Loucy (cell line): ENCODE measurements at regions not wholly inside any gene's neighbourhood (a gene's known extent, or its start where the extent isn't known, plus 50 kb on each side); places are given as distances from the start of the nearest gene placed in this dataset.

Source experiments
- H2AFZ ChIP-seq: fragments of 200-600 bp; sonication (generic); 2 replicates; pipeline ENCODE4 v1.6.0; 2016; ENCODE audit warnings: antibody characterized with exemption, mild to moderate bottlenecking, low read length, moderate library complexity
- H3F3A ChIP-seq: fragments of 200-600 bp; 2 replicates; pipeline ENCODE4 v1.6.0; 2016; ENCODE audit warnings: antibody characterized with exemption, low read depth, mild to moderate bottlenecking
- H3K27me3 ChIP-seq: fragments of 200-600 bp; sonication (generic); 2 replicates; pipeline ENCODE4 v1.6.1; 2014; ENCODE audit warnings: low read length, mild to moderate bottlenecking; ENCODE audit not compliant: insufficient read depth, poor library complexity, severe bottlenecking
- H3K36me3 ChIP-seq: fragments of 200-600 bp; sonication (generic); 2 replicates; pipeline ENCODE4 v1.6.1; 2016; ENCODE audit warnings: low read length; ENCODE audit not compliant: insufficient read depth
- H3K4me1 ChIP-seq: fragments of 200-600 bp; sonication (generic); 2 replicates; pipeline ENCODE4 v1.5.1; 2014; ENCODE audit warnings: low read length, mild to moderate bottlenecking; ENCODE audit not compliant: insufficient read depth, poor library complexity, severe bottlenecking
- H3K4me2 ChIP-seq: fragments of 200-600 bp; sonication (generic); 2 replicates; pipeline ENCODE4 v1.6.0; 2014; ENCODE audit warnings: antibody characterized with exemption, low read length, low read depth, mild to moderate bottlenecking; ENCODE audit not compliant: poor library complexity, severe bottlenecking
- H3K4me3 ChIP-seq: fragments of 200-600 bp; sonication (generic); 2 replicates; pipeline ENCODE4 v1.5.1; 2014; ENCODE audit warnings: low read length, mild to moderate bottlenecking, mixed read lengths; ENCODE audit not compliant: poor library complexity, severe bottlenecking
- H3K79me2 ChIP-seq: fragments of 200-600 bp; sonication (generic); 2 replicates; pipeline ENCODE4 v1.6.1; 2014; ENCODE audit warnings: low read length; ENCODE audit not compliant: insufficient read depth
- H3K9ac ChIP-seq: fragments of 200-600 bp; sonication (generic); 2 replicates; pipeline ENCODE4 v1.6.0; 2014; ENCODE audit warnings: mild to moderate bottlenecking, low read depth, low read length, moderate library complexity; ENCODE audit not compliant: poor library complexity, severe bottlenecking
- H3K9me2 ChIP-seq: fragments of 200-600 bp; sonication (generic); replicated peaks from 2 replicates; pipeline ENCODE4 v1.6.1; 2016; ENCODE audit warnings: low read depth, low read length, mixed read lengths
- H3K9me3 ChIP-seq: fragments of 200-600 bp; sonication (generic); 2 replicates; pipeline ENCODE4 v1.6.1; 2014; ENCODE audit warnings: mild to moderate bottlenecking, antibody characterized with exemption, low read length, low read depth; ENCODE audit not compliant: insufficient read depth
- H4K20me1 ChIP-seq: fragments of 200-600 bp; sonication (generic); 2 replicates; pipeline ENCODE4 v1.6.0; 2014; ENCODE audit warnings: antibody characterized with exemption, low read length, mild to moderate bottlenecking; ENCODE audit not compliant: insufficient read depth, poor library complexity, severe bottlenecking
- CTCF ChIP-seq: fragments of 200-600 bp; sonication (generic); conservative IDR thresholded peaks from 2 replicates; pipeline ENCODE4 v1.5.1; 2014; ENCODE audit warnings: mild to moderate bottlenecking, antibody characterized with exemption, low read length
- EZH2phosphoT487 ChIP-seq: fragments of 200-600 bp; IDR thresholded peaks from 2 replicates; pipeline ENCODE4 v1.6.1; 2018; ENCODE audit warnings: antibody characterized with exemption, mild to moderate bottlenecking, moderate library complexity, borderline replicate concordance

- Histone ChIP-seq H3K9me2 (no peaks in the 10 kb centered on the region), H3K9ac (no peak overlapping the region), H3F3A (no peaks in the 10 kb centered on the region), H3K27me3 (no peaks in the 10 kb centered on the region), H3K4me3 (no peak overlapping the region), H3K79me2 (no peaks in the 10 kb centered on the region), H3K4me2 (no peak overlapping the region), H3K36me3 (no peaks in the 10 kb centered on the region), H4K20me1 (no peaks in the 10 kb centered on the region), H3K4me1 (no peaks in the 10 kb centered on the region), H3K9me3 (no peaks in the 10 kb centered on the region), H2AFZ (no peak overlapping the region)
- TF ChIP-seq CTCF (no peak), EZH2phosphoT487 (no peak)
These were observed 77.1 kb upstream of the WASF3 start for GRCh38 chr13:26480246-26480855.

GRCh38 chr13:26482451-26483197 lies 74.9 kb upstream of the WASF3 start:
- no peak for TF ChIP-seq EZH2phosphoT487
- peak; percentile 89 for TF ChIP-seq CTCF

GRCh38 chr13:26483546-26483945 lies 73.9 kb upstream of the WASF3 start:
- H3K9ac ChIP-seq, result no peak overlapping the region
- H3K27me3 ChIP-seq, result no peaks in the 10 kb centered on the region
- H3K4me2 ChIP-seq, result no peak overlapping the region
- no peaks in the 10 kb centered on the region for H3K36me3 ChIP-seq
- no peaks in the 10 kb centered on the region for H3F3A ChIP-seq
- H3K79me2 ChIP-seq, result no peaks in the 10 kb centered on the region
- no peaks in the 10 kb centered on the region for H3K4me1 ChIP-seq
- no peaks in the 10 kb centered on the region for H3K9me2 ChIP-seq
- H3K4me3 ChIP-seq, result no peak overlapping the region
- H4K20me1 ChIP-seq, result no peaks in the 10 kb centered on the region
- H3K9me3 ChIP-seq, result no peaks in the 10 kb centered on the region
- TF ChIP-seq EZH2phosphoT487 (no peak), CTCF (no peak)
- no peak overlapping the region for H2AFZ ChIP-seq

More at GRCh38 chr13:26482451-26483197, 74.9 kb upstream of the WASF3 start:
- H3K27me3 ChIP-seq, result no peaks in the 10 kb centered on the region
- H3K4me2 ChIP-seq, result no peak overlapping the region
- H3K4me1 ChIP-seq, result no peaks in the 10 kb centered on the region
- no peaks in the 10 kb centered on the region for H3K79me2 ChIP-seq
- no peaks in the 10 kb centered on the region for H3F3A ChIP-seq
- H2AFZ ChIP-seq, result peak overlapping the region; percentile 70
- no peaks in the 10 kb centered on the region for H3K9me3 ChIP-seq
- no peaks in the 10 kb centered on the region for H3K9me2 ChIP-seq
- H3K4me3 ChIP-seq, result no peak overlapping the region
- H3K9ac ChIP-seq, result no peak overlapping the region
- no peaks in the 10 kb centered on the region for H3K36me3 ChIP-seq
- H4K20me1 ChIP-seq, result no peaks in the 10 kb centered on the region
